ENCODE measurements at regions not wholly inside any gene's neighbourhood (a gene's known extent, or its start where the extent isn't known, plus 50 kb on each side); places are given as distances from the start of the nearest gene placed in this dataset.

DNA sequence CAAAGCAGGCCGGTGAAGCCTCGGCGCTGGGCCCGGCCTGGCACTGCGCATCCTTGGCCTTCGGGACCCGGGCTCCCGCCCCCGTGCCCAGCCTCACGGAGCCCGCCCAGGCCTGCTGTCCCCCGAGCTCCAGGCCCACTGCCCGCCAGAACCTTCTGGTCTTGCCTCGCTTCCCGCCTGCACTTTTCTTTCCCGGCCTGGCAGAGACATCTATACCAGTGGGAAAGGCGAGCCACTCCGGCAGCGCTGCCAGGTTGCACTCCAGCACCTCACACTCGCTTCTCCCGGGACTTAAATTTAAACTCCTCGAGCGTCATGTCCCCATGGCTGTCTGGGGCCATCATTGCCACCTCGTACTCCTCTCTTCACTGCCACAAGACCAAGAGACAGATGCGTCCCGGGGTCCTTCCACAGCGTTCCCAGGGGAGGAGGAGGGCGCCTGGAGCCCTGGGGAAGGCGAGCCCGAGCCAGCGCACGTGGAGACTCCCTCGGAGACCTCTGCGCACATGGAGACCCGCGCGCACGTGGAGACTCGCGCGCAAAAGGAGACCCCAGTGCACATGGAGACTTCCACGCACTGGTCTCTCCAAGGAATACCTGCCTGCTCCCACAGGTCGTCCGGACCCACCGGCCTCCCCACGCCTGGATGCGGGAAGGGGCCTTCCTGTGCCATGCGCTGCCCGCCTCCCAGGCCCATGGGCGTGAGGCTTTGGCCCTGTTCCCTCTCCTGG, 253.1 kb upstream of the SALL3 start:
- no peak for DNase-seq

DNA sequence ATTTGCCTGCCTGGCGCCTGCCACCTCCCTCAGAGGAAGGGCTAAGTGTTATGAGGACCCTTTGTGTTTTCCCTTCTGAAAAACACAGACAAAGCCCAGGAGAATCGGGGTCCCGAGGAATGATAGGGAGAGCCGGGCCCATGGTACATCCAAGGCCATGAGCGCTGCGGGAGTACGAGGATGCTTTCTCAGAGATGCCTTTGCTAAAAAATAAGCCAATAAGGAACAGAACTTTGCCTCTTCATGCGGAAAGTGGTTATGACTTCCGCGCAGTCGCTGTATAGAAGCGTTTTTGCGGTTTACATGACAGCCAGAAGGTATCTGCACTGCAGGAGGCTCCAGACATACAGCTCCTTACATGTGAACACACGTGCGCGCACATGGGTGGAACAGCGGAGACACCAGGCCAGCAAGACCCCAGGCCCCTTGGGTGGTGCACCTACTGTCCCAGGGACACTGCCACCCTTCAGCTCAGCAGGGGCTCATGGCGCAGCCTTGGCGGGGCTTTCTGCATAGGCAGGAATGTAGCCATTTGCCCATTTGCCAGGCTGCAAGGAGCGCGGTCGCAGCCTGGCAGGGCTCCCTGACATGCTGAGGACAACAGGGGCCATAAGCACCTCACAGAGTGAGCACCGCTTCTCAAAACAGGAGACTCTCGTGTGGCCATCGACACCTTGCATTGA, 252.4 kb upstream of the SALL3 start:
- DNase-seq: no peak

DNA sequence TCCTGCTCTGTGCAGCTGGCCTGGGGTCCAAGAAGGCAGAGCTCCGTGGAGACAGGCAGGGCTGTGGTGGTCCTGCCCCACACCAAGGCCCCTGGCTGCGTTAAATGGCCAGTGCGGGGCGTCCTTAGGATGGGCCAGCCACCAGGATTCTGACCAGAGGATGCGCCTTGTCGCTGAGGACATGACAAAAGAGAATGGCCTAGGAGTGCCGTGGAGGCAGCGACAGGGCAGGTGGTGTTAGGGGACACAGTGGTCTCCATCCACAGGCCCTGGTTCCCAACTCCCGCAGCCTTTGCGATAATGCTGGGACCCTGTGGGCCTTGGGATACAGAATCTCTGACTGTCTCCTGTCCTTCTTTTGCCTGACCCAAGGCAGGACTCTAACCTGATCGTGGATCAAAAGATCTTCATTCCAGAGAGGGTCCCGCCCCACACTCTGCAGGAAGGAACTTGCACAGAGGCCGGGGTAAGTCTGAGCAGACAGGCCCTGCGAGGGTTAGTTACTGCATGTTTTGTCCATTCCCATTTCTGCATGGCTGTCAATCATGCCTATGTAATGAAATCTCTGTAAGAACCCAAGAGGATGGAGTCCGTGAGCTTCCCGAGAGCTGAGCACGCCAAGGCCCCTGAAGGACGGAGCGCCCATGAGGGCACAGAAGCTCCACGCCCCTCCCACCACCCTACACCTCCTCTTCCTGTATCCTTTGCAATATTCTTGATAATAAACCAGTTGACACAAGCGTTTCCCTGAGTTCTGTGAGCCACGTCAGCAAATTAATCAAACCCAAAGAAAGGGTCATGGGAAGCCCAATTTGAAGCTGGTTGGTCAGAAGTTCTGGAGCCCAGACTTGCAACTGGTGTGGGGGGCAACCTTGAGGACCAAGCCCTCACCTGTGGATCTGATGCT, 251.5 kb upstream of the SALL3 start:
- DNase-seq: no peak

DNA sequence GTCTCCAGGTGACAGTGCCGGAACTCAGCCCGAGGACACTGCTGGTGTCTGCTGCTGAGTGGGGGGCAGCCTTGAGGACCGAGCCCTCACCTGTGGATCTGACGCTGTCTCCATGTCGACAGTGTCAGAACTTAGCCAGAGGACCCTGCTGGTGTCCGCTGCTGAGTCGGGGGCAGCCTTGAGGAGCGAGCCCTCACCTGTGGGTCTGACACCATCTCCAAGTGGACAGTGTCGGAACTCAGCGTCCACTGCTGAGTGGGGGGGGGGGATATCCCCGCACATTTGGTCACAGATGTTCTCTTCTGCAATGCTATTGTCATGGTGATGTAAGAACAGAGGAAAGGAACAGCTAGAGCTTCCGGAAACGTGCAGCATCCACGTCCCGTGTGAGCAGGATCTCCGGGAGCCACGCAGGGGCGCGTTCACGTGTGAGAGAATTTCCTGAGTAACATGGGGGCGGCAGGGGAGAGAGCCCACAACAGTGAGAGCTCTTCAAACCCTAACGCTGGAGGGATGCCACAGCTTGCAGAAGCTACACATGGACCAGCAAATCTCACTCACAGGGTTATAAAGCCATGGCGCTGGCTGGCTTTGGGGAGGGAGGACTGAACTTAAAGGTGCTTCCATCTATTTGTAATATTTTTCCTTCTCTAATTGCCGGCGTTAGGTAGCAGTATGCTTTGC, 250.7 kb upstream of the SALL3 start:
- no peak for DNase-seq

DNA sequence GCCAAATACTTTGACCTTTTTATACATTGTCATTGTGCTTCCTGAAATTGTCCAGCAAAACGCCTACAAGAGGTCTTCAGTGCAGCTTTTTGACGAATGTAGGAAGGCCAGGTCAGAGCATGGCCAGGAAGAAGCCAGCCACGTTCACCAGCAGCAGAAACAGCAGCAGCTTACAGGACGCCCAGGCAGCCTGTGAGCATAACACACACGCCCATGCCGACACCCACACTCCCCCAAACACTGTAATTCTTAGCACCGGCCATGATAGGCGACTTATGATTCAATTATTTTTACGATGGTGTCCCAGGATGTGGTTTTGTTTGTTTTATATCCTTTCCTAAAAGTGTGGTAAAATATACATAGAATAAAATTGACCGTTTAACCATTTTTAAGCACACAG, 249.1 kb upstream of the SALL3 start:
- no peak for DNase-seq

DNA sequence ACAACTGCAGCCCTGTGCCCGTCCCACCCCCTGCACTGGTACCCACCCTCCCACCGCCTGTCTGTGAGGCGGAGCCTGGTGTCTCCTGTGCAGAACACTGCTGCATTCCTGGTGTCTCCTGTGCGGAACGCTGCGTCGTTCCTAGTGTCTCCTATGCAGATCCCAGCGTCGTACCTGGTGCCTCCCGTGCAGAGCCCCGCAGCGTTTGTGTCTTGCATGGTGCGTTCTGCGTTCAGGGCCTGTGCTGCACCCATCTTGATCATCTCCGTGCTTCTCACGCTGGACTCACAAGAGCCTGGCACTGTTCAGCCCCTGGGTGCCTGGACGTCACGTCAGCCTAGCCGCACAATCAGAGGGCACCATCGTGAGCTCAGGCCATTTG, 248.6 kb upstream of the SALL3 start:
- no peak for DNase-seq

DNA sequence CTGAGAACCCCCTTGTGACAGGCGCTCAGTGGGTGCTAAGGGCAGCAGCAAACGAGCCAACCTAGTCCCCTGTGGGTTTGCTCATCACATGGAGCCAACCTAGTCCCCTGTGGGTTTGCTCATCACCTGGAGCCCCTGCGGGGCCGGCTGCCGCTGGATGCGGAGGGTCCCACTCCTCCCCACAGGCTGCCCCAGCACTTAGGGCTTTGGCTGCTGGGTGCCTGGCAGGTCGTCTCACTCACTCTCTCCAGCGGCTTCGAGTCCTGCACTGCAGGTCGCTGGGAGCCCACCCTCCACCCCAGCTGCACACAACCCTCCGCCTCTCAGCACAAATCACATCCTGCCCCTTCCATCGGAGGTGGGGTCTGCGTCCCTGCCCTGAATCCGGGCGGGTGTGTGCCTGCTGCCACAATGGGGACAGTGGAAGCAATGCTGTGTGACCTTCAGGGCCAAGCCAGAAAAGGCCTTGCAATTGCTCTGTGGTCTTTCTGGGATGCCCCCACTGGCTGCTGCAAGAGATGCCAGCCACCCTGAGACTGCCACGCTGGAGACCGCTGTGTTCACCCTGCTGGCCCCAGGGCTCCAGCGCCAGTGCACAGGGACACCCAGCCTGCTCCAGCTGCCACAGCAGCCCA, 248.1 kb upstream of the SALL3 start:
- no peak for DNase-seq

DNA sequence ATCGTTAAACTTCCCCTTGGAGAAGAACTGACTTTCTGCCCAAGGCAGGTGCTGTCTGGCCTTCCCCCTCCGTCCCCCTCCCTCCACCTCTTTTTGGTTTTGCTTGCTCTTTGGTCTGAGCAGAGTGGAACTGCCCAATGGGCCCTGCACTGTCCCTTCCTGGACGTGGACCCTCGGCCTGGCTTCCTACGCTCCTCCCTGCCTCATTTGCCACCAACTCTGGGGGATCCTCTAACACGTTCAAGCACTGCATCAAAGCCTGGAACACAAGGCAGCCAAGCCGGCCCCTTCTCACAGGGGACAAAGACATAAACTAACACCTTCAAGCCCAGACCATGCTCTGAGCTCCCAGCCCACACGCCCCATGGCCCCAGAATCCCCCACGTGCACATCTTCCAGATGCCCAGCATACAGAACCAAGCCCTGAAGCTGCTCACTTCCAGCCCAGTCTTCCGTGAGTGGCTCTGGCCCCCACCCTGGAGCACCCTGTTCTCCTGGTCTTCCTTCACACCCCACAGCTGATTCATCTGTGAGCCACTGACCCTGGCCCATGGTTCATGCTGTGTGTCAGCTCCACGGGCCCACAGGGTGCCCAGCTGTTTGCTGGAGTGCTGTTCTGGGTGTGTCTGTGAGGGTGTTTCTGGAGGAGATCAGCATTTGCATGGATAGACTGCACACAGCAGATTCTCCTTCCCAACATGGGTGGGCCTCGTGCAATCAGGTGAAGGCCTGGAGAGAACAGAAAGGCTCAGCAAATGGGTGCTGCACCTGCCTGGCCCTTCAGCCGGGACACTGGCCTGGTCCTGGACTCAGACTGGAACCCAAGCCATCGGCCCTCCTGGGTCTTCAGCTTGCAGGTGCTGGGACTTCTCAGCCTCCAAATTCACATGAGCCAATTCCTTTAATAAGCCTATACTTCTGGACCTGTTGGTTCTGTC, 247.1 kb upstream of the SALL3 start:
- no peak for DNase-seq

DNA sequence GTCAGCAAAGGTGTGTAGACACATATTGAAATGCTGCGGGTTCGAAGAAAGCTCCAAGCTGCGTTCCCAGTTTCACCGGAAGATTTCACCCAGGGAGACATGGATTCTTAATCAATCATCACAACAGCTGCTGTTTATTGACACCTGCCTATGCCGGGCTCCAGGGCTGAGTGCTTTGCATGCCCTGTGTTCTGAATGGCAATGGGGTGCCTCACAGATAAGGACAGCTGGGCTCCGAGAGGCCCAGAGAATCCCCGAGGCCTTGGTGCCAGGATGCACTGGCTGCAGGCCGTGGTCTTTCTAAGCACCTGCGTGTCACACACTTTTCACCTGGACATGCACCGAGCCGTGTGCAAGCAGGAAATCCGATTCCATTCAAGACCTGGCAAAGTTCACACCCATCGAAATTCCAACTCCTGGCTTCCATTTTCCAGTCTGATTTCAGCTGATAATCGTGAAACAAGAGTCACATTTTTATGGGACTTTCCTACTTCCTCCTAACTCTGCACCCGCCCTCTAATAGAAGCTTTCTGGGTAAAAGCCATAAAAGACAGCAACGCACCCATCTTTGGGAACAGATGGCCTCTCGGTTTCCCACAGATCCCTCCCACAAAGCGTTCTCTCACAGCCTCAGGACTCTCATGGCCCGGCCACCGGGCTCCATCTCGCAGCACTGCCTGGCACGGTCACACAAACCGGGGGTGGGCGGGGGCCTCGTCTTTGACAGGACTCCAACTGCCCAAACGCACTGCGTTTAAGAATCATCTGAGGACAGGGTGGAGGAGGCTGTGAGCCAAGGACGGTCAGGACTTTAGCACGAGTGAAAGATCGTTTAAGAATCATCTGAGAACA, 245.6 kb upstream of the SALL3 start:
- no peak for DNase-seq

DNA sequence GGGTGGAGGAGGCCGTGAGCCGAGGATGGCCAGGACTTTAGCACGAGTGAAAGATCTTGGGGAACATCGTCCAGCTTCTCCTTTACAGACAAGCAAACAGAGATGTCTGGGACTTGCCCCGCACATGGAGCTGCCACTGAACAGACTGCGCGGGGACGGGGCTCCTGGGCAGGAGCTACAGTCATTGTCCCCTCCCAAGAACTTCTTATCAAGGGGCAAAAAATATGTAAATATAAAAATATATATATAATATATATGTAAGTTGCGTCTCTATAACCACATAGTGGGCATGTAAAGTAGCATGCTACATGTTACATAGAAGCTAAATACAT, 245.0 kb upstream of the SALL3 start:
- DNase-seq: no peak

DNA sequence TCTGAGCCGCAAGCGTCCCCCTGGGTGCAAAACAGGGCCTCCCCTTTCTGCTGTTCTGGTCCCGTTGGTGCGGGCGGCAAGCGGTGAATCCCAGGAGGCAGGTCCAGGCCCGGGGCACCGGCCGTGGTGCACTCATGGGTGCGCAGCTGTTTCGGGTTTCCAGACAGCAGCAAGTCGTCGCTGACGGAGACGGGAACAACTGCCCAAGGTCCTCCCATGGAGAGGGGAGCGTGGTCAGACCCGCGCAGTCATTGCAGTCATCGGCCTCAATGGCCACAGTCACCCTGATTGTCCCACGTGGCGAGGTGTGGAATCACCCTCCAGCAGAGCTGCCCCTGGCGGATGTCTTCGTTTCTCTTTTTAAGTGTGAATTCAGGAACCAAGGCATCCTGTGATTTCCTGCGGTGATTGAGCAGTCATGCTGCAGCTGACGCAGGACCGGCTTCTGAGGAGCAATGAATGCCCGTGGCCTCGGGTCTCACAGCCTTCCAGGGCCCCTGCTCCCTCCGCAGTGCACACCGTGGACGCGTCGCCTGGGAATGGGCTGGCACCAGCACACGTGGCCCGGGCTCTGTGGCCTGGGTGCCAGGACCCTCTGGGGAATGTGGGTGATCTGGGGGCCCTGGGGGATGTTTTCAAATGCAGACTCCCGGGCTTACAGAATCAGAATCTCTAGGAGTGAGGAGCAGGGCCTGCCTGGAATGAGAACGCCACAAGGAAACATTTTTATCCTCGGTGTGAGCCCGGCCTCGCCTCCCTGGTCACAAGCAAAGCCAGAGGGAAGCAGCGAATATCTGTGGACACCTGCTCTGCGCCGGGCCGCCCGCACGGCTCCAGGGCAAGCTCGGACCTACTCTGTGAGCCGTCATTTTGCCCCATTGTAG, 244.2 kb upstream of the SALL3 start:
- no peak for DNase-seq

DNA sequence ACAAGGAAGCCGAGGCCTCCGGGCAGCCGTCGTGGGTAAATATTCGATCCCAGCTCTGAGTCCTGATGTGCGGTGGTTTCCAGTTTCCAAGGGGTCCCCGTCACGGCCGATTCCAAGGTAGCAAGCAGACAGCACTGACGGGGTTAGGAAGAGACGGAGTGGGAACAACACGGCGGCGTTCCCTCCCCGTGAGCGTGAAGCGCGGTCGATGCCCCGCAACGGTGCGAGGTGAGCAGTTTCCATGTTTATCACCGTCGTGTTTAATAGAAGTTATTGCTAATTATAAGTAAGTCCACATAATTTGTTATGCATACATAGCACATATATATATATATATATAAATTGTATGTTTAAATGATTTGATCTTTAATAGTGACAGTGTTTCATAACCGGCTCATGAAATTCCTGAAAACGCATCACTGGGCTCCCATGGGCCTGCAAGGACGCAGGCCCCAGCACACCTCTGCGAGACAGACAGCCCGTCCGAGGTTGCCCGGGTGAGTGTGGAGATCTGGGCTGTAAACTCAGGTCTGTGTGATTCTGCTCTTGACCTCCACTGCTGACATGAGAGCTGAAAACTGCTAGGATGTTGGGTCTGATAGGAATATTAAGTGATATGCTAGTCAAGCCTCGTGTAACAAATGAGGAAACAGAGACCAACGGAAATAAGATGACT, 243.5 kb upstream of the SALL3 start:
- DNase-seq: no peak

DNA sequence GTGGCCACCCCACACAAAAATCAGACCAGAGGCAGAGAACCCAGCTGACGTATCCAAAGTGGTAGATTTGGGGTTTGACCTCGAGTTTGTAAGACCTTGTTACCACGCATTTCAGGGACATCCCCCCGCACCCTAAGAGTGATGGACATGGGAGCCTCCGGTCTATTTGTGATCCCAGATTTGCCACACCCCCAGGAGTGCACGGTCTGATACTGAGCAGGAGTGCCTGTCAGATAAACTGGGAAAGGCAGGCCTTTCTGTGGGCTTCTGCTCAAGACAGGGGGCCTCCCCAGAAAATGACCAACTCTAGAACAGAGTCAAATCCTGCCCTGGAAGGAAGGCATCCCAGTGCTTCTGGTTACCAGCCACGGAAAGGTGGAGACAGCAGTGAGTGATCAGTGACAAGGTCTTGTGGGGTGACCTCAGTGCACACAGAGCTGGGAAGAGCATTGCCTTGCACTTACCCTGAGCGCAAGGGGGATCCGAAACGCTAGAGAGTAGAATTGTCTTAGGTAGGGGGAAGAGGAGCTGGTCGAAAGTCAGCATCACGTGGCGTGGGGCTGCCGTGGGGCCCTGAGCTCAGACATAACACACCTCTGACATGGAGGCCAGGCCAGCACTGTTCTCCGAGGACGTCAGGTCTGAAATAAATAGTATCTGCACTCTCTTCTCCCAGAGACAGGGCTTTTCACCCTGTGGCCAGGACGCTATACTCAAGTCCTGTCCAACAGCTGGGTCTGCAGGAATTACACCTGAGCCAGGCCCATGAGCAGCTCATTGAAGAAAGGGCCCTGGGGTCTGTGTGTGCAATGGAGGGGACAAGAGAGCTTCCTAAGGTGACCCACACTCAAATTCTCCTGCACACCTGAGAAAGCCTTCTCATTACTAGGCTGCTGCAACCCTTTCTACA, 242.4 kb upstream of the SALL3 start:
- DNase-seq: no peak

DNA sequence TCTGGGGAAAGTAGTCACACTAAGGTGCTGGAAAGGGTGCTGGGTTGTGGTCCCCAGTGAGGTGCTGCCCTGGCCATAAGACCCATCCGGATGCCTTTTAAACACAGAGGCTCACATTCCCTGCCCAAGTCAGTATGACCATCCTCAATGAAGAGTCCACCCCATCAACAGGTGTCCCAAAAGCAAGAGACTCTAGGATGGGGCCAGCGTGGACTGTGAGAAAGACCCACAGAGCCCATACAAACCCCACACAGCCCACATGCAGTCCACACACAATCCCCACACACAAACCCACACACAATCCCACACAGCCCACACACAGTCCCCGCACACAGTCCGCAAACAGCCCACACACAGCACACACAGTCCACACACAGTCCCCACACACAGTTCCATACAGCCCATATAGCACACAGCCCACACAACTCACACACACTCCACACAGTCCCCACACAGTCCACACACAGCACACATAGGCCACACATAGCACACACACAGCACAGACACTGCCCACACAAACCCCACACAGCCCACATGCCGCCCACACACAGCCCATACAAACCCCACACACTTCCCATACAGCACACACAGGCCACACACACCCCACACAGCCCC, 241.4 kb upstream of the SALL3 start:
- DNase-seq: no peak

DNA sequence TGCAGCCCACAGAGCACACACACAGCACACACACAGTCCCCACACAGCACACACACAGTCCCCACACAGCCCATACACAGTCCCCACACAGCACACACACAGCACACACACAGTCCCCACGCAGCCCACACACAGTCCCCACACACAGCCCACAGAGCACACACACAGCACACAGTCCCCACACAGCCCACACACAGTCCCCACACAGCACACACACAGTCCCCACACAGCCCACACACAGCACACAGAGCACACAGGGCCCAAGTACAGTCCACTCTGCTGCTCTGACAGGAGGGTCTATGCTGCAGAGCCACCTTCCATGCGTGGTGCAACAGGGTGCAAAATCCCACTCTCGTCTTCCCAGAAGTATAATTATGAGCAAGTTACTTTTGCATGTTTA, 240.5 kb upstream of the SALL3 start:
- no peak for DNase-seq

DNA sequence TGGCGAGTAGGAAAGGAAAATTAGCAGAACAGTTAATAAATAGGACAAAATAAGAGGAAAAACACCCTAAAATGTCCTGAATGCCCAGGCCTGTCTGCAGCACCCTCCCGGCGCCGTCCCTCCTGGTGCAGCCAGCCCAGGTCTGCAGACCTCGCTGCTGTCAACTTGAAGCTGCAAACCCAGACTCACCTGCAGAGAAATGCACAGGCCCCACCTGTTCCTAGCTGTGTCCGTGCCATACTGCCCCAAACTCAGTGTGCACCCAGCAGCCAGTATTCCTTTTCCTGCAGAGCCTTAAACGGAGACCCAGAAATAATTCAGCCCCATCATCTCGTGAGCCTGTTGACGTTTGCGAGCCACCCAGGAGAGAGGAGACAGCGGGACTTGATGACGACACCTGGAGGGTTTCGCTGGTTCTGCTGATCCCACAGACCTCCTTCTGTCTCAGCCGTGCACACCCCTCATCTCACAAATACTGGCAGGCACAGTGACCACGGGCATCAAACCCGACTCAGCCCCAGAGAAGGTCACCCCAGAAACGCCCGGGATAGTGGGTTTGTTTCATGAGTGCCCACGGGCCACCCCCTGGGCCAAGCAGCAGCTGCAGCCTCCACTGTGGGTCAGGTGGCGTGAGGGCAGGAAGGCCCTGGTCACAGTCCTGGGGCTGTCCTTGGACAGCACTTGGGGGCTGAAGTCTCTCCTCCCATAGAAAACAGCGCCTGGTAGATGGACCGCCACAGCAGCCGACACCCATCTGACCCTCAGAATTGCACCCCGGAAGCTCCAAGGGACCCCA, 239.5 kb upstream of the SALL3 start:
- DNase-seq: no peak

DNA sequence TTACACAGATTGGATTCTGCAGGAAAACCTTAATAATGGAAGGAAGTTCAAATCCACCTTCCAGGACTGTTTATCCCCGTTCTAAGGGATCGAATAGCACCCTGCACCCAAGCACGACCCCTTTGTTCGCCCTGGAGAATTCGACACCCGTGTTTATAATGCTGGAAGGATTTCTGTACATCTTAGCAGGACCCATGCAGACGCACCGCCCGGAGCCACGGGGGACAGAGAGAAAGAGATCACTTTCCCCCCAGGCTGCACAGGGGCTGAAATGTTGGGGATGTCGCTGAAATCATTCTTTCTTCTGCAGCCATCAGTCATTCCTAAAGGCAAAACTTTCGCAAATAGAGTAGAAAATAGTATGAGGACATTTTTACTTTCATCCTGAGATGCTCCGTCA, 238.7 kb upstream of the SALL3 start:
- no peak for DNase-seq

Measured in NCI-H2171 treated with DMSO at 0.1 percent for 48 hours (cell line).